Activated CD4-positive, alpha-beta T cell treated with anti-CD3 and anti-CD28 coated beads, Interleukin-2, Interleukin-6, amounts not matched to agents 100 ng/mL and 50 ng/mL, durations not matched to agents 16 hours and 8 hours (primary cell): ENCODE measurements at regions not wholly inside any gene's neighbourhood (a gene's known extent, or its start where the extent isn't known, plus 50 kb on each side); places are given as distances from the start of the nearest gene placed in this dataset.
A peak's percentile ranks its signal among the peaks of the same experiment; 100 is the strongest.

Experiments
- DNase-seq: peaks from one replicate; pipeline ENCODE4 v3.0.0-alpha.2; 2020

- no peak for DNase-seq
Observed at GRCh38 chr6:90434094-90434493, 137.5 kb upstream of the BACH2 start.

GRCh38 chr6:90432937-90433336, 136.3 kb upstream of the BACH2 start:
- no peak for DNase-seq

GRCh38 chr6:90432041-90432775, 135.6 kb upstream of the BACH2 start:
- DNase-seq = no peak

GRCh38 chr6:90431576-90431975, 134.9 kb upstream of the BACH2 start:
- no peak for DNase-seq

- no peak for DNase-seq
Observed at GRCh38 chr6:90429713-90430112, 133.1 kb upstream of the BACH2 start.

GRCh38 chr6:90428514-90428913, 131.9 kb upstream of the BACH2 start:
- DNase-seq = no peak

GRCh38 chr6:90425161-90425641, 128.6 kb upstream of the BACH2 start:
- DNase-seq = peak; percentile 73

- peak; percentile 30 for DNase-seq
Observed at GRCh38 chr6:90424580-90424979, 127.9 kb upstream of the BACH2 start.

GRCh38 chr6:90421666-90422065, 125.0 kb upstream of the BACH2 start:
- no peak for DNase-seq

- DNase-seq = no peak
Observed at GRCh38 chr6:90420500-90420899, 123.9 kb upstream of the BACH2 start.

- no peak for DNase-seq
Observed at GRCh38 chr6:90417385-90417784, 120.7 kb upstream of the BACH2 start.

- no peak for DNase-seq
Observed at GRCh38 chr6:90416322-90416721, 119.7 kb upstream of the BACH2 start.

- DNase-seq = no peak
Observed at GRCh38 chr6:90415178-90415577, 118.5 kb upstream of the BACH2 start.

GRCh38 chr6:90414352-90414751, 117.7 kb upstream of the BACH2 start:
- no peak for DNase-seq

- DNase-seq = peak; percentile 76
Observed at GRCh38 chr6:90413867-90414266, 117.2 kb upstream of the BACH2 start.

GRCh38 chr6:90413396-90413795, 116.8 kb upstream of the BACH2 start:
- no peak for DNase-seq

GRCh38 chr6:90412538-90413369, 116.1 kb upstream of the BACH2 start:
- DNase-seq = no peak

- DNase-seq = peak; percentile 82
Observed at GRCh38 chr6:90411292-90411781, 114.7 kb upstream of the BACH2 start.

GRCh38 chr6:90409700-90410099, 113.1 kb upstream of the BACH2 start:
- no peak for DNase-seq

GRCh38 chr6:90406957-90407356, 110.3 kb upstream of the BACH2 start:
- DNase-seq = no peak

- DNase-seq = peak; percentile 83
Observed at GRCh38 chr6:90406142-90406794, 109.6 kb upstream of the BACH2 start.

- no peak for DNase-seq
Observed at GRCh38 chr6:90403489-90404381, 107.1 kb upstream of the BACH2 start.
